Panc1 (cell line): ENCODE measurements at regions not wholly inside any gene's neighbourhood (a gene's known extent, or its start where the extent isn't known, plus 50 kb on each side); places are given as distances from the start of the nearest gene placed in this dataset.

Experiments
- ATAC-seq: fragments of 200-7000 bp; cut with Tn5 transposase; 2 replicates; pipeline ENCODE4 v1.9.1; 2020; ENCODE audit warnings: mild to moderate bottlenecking, moderate library complexity
- BruUV-seq: library from RNA; stranded (reverse); fragments of 400-500 nt; replicated peaks from 2 replicates; lab custom pipeline; 2021; lab: Mats Ljungman, UMichigan
- CTCF ChIA-PET: fragments of 300-600 bp; sonication (Branson Sonifier 250); formaldehyde crosslinking; loops from one replicate; lab custom pipeline; 2022; ENCODE audit warnings: antibody characterized with exemption; lab: Charles Lee
- POLR2A ChIA-PET: fragments of 300-600 bp; sonication (Branson Sonifier 250); formaldehyde crosslinking; loops from one replicate; lab custom pipeline; 2022; ENCODE audit warnings: antibody characterized with exemption; lab: Charles Lee
- DNase-seq: peaks from one replicate; pipeline ENCODE4 v3.0.0-alpha.2; 2010; ENCODE audit warnings: low read depth, low spot score
- H3K27ac ChIP-seq: 2 replicates; pipeline ENCODE4 v1.5.1; 2011; ENCODE audit warnings: mild to moderate bottlenecking, low read length, inconsistent platforms
- H3K27me3 ChIP-seq: fragments of 200-500 bp; sonication (Bioruptor generic); 2 replicates; pipeline ENCODE4 v1.6.0; 2014; ENCODE audit warnings: low read length, inconsistent platforms; ENCODE audit not compliant: control insufficient read depth, insufficient read depth
- H3K36me3 ChIP-seq: fragments of 200-500 bp; sonication (Bioruptor generic); 2 replicates; pipeline ENCODE4 v1.5.1; 2014; ENCODE audit warnings: inconsistent platforms, mild to moderate bottlenecking, low read length, moderate library complexity; ENCODE audit not compliant: control insufficient read depth, insufficient read depth
- H3K4me1 ChIP-seq: 2 replicates; pipeline ENCODE4 v1.5.1; 2011; ENCODE audit warnings: inconsistent platforms, mild to moderate bottlenecking, low read length, moderate library complexity; ENCODE audit not compliant: control insufficient read depth, insufficient read depth
- H3K4me3 ChIP-seq, 2 experiments: 2 replicates each; pipeline ENCODE4 v1.5.1; 2011 to 2012; ENCODE audit warnings: low read depth in 2 of 2, low read length in 2 of 2, mild to moderate bottlenecking in 2 of 2, inconsistent platforms in 1 of 2, moderate library complexity in 1 of 2
- H3K9me3 ChIP-seq: fragments of 200-500 bp; sonication (Bioruptor generic); 2 replicates; pipeline ENCODE4 v1.5.1; 2014; ENCODE audit warnings: low read depth, mild to moderate bottlenecking, inconsistent platforms, low read length, moderate library complexity; ENCODE audit not compliant: control insufficient read depth, insufficient read depth
- POLR2AphosphoS5 ChIP-seq: IDR thresholded peaks from 2 replicates; pipeline ENCODE4 v1.6.1; 2012; ENCODE audit warnings: mild to moderate bottlenecking, low read depth, low read length, moderate library complexity
- SIN3A ChIP-seq: IDR thresholded peaks from 2 replicates; pipeline ENCODE4 v1.6.1; 2012; ENCODE audit warnings: low read depth, mild to moderate bottlenecking, low read length, moderate library complexity, borderline replicate concordance; ENCODE audit not compliant: insufficient read depth
- TCF7L2 ChIP-seq: IDR thresholded peaks from 2 replicates; pipeline ENCODE4 v1.6.1; 2011; ENCODE audit warnings: mild to moderate bottlenecking, low read depth, low read length, inconsistent platforms
- in situ Hi-C: cut with HindIII; loops from 2 replicates; pipeline ENCODE4 v1.10.0; 2016; ENCODE audit warnings: low sequenced_read_pairs, low pct_unique_long_range_greater_than_20kb
- intact Hi-C: fragments of 100-400 bp; cut with micrococcal nuclease; formaldehyde crosslinking; loops from one replicate; pipeline ENCODE4 v1.10.0; 2022; ENCODE audit not compliant: unreplicated experiment
- TF ChIP-seq, protein P1 (sequence below), 2 experiments: IDR thresholded peaks; 2 replicates each; pipeline ENCODE4 v1.6.1; 2011 to 2012; ENCODE audit warnings: low read depth in 2 of 2, control low read depth in 1 of 2, low read length in 1 of 2, mild to moderate bottlenecking in 1 of 2, moderate library complexity in 1 of 2; ENCODE audit not compliant: insufficient read depth in 1 of 2
- TF ChIP-seq, protein P2 (sequence below): fragments of 450-650 bp; IDR thresholded peaks from 2 replicates; pipeline ENCODE4 v1.5.1; 2017; ENCODE audit warnings: mild to moderate bottlenecking

GRCh38 chr2:194271293-194271961, 1385.6 kb upstream of the SLC39A10 start:
- ChIA-PET CTCF (no interaction called here), POLR2A (no interaction called here)
- DNase-seq (no peak), ATAC-seq (no peak)
- intact Hi-C loops: no loop called here
- Histone ChIP-seq H3K9me3 (no peaks in the 10 kb centered on the region), H3K27ac (no peak overlapping the region), H3K4me3 (no peak overlapping the region), H3K4me1 (no peaks in the 10 kb centered on the region), H3K36me3 (no peaks in the 10 kb centered on the region), H3K27me3 (no peaks in the 10 kb centered on the region)
- in situ Hi-C loops: no loop called here
- TF ChIP-seq, protein P1, sequence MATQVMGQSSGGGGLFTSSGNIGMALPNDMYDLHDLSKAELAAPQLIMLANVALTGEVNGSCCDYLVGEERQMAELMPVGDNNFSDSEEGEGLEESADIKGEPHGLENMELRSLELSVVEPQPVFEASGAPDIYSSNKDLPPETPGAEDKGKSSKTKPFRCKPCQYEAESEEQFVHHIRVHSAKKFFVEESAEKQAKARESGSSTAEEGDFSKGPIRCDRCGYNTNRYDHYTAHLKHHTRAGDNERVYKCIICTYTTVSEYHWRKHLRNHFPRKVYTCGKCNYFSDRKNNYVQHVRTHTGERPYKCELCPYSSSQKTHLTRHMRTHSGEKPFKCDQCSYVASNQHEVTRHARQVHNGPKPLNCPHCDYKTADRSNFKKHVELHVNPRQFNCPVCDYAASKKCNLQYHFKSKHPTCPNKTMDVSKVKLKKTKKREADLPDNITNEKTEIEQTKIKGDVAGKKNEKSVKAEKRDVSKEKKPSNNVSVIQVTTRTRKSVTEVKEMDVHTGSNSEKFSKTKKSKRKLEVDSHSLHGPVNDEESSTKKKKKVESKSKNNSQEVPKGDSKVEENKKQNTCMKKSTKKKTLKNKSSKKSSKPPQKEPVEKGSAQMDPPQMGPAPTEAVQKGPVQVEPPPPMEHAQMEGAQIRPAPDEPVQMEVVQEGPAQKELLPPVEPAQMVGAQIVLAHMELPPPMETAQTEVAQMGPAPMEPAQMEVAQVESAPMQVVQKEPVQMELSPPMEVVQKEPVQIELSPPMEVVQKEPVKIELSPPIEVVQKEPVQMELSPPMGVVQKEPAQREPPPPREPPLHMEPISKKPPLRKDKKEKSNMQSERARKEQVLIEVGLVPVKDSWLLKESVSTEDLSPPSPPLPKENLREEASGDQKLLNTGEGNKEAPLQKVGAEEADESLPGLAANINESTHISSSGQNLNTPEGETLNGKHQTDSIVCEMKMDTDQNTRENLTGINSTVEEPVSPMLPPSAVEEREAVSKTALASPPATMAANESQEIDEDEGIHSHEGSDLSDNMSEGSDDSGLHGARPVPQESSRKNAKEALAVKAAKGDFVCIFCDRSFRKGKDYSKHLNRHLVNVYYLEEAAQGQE (IDR thresholded peaks at IDR 0.05; ENCODE audit: insufficient read depth in 1 of 2, low read depth in 2 of 2, low read length in 1 of 2): no peak
- TF ChIP-seq SIN3A (no peak), TCF7L2 (no peak), POLR2AphosphoS5 (no peak)
- TF ChIP-seq, protein P2, sequence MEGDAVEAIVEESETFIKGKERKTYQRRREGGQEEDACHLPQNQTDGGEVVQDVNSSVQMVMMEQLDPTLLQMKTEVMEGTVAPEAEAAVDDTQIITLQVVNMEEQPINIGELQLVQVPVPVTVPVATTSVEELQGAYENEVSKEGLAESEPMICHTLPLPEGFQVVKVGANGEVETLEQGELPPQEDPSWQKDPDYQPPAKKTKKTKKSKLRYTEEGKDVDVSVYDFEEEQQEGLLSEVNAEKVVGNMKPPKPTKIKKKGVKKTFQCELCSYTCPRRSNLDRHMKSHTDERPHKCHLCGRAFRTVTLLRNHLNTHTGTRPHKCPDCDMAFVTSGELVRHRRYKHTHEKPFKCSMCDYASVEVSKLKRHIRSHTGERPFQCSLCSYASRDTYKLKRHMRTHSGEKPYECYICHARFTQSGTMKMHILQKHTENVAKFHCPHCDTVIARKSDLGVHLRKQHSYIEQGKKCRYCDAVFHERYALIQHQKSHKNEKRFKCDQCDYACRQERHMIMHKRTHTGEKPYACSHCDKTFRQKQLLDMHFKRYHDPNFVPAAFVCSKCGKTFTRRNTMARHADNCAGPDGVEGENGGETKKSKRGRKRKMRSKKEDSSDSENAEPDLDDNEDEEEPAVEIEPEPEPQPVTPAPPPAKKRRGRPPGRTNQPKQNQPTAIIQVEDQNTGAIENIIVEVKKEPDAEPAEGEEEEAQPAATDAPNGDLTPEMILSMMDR: no peak
- no TSS peak for BruUV-seq

GRCh38 chr2:194270648-194271047, 1386.4 kb upstream of the SLC39A10 start:
- Histone ChIP-seq H3K36me3 (no peaks in the 10 kb centered on the region), H3K4me1 (no peaks in the 10 kb centered on the region), H3K9me3 (no peaks in the 10 kb centered on the region), H3K27ac (no peak overlapping the region), H3K27me3 (no peaks in the 10 kb centered on the region), H3K4me3 (no peak overlapping the region)
- POLR2A ChIA-PET: no interaction called here
- ATAC-seq (no peak), DNase-seq (no peak)
- TF ChIP-seq, protein P2: no peak
- TF ChIP-seq, protein P1 (IDR thresholded peaks at IDR 0.05; ENCODE audit: insufficient read depth in 1 of 2, low read depth in 2 of 2, low read length in 1 of 2): no peak
- no peak for TF ChIP-seq POLR2AphosphoS5
- TF ChIP-seq SIN3A: no peak
- no peak for TF ChIP-seq TCF7L2
- in situ Hi-C loops (no loop called here), intact Hi-C loops (no loop called here)
- CTCF ChIA-PET: no interaction called here
- BruUV-seq: no TSS peak
